HAP-1 (cell line): ENCODE measurements at regions not wholly inside any gene's neighbourhood (a gene's known extent, or its start where the extent isn't known, plus 50 kb on each side); places are given as distances from the start of the nearest gene placed in this dataset.
A peak's percentile ranks its signal among the peaks of the same experiment; 100 is the strongest.

Source experiments
- DNase-seq, 2 experiments: peaks; one replicate each; pipeline ENCODE4 v3.0.0-alpha.2; 2016 to 2020; ENCODE audit warnings: low spot score in 2 of 2
- H3K27me3 ChIP-seq: fragments of 250-450 bp; sonication (Bioruptor Pico); 2 replicates; pipeline ENCODE4 v1.5.1; 2020; ENCODE audit warnings: low read depth, mild to moderate bottlenecking, moderate library complexity
- H3K36me3 ChIP-seq: fragments of 250-450 bp; sonication (Bioruptor Pico); replicated peaks from 2 replicates; pipeline ENCODE4 v1.5.1; 2020; ENCODE audit warnings: mild to moderate bottlenecking
- H3K4me1 ChIP-seq: fragments of 250-450 bp; sonication (Bioruptor Pico); 2 replicates; pipeline ENCODE4 v1.5.1; 2020; ENCODE audit warnings: mild to moderate bottlenecking
- H3K4me3 ChIP-seq: fragments of 250-450 bp; sonication (Bioruptor Pico); 2 replicates; pipeline ENCODE4 v1.5.1; 2020; ENCODE audit warnings: mild to moderate bottlenecking, moderate library complexity
- H3K9me3 ChIP-seq: fragments of 250-450 bp; sonication (Bioruptor Pico); 2 replicates; pipeline ENCODE4 v1.5.1; 2020; ENCODE audit warnings: mild to moderate bottlenecking, moderate library complexity
- in situ Hi-C: fragments of 300-500 bp; cut with MboI; formaldehyde crosslinking; loops from 3 replicates; pipeline ENCODE4 v1.14.3; 2020; ENCODE audit warnings: low sequenced_read_pairs, inconsistent platforms, mixed read lengths

DNA sequence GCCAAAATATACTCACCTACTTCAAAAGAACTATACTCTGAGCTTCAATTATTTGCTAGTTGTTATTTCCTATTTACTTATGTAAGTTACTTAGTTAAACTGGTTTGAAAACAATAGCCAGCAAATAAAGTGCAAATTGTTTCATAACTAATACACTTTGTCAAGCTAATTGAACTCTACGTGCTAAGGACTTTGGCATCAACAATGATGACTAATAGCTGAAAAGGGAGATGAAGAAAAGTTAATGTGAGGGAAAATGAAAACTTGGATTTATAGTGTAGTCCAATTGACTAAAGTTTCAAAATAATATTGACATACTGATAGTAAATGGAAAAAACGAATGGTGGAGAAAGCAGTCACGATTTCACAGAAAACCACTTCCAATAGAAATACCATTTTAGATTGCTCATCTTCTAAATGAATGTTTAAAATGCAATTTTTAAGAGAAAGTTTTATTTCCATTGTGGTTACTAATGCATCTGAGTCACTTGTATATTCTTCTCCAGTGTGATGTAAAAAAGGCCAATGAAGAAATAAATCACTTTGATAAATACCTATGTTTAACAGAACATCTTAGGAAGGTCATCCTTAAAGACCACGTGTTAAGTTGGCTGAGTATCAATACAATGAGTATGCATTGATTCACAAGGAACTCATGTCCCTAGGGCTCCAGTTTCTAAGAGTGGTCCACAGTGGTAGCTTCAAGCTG is 455.2 kb downstream of the LTN1 start:
- H3K36me3 ChIP-seq = no peaks in the 10 kb centered on the region
- no peaks in the 10 kb centered on the region for H3K9me3 ChIP-seq
- no peaks in the 10 kb centered on the region for H3K4me1 ChIP-seq
- in situ Hi-C loops = no loop called here
- no peak overlapping the region for H3K4me3 ChIP-seq
- H3K27me3 ChIP-seq = no peaks in the 10 kb centered on the region
- DNase-seq = no peak

DNA sequence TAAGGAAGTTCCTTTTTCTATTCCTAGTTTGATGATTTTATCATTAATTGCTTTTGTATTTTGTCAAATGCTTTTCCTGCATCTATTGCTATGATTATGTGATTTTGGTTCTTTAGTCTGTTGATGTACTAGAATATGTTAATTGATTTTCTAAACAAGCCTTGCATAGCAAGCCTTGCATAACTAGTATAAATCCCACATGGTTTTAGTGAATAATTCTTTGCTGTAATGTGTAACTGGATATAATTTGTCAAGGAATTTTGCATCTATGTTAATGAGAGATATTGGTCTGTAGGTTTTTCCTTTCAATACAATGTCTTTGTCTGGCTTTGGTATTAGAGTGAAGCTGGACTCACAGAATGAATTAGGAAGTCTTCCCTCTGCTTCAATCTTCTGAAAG is 460.2 kb downstream of the LTN1 start:
- Histone ChIP-seq H3K4me1 (no peaks in the 10 kb centered on the region), H3K4me3 (no peak overlapping the region), H3K27me3 (no peaks in the 10 kb centered on the region), H3K9me3 (no peaks in the 10 kb centered on the region), H3K36me3 (no peaks in the 10 kb centered on the region)
- in situ Hi-C loops = no loop called here
- DNase-seq = no peak

DNA sequence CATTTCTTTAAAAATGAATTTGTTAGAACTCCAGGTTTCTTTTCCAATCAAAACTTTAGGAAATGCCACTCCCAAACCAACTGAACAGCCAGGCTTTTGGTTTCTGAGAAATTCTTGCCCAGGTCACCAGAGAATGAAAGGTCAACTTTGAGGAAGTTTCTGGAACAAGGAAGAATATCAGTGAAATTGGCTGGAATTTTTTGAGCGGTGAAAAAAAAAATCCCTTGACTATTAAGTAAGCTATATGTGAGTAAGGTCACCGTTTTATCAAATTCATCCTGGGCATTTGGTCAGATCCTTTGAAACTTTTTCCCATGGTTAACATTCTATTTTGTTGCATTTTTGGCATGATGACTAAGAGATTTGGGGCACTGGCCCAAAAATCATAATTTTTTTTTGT is 469.3 kb downstream of the LTN1 start:
- Histone ChIP-seq H3K9me3 (no peaks in the 10 kb centered on the region; the same call in 1 of the 2 replicates), H3K4me3 (no peak overlapping the region), H3K36me3 (no peaks in the 10 kb centered on the region), H3K27me3 (no peaks in the 10 kb centered on the region), H3K4me1 (no peaks in the 10 kb centered on the region)
- in situ Hi-C loops = no loop called here
- DNase-seq = no peak

DNA sequence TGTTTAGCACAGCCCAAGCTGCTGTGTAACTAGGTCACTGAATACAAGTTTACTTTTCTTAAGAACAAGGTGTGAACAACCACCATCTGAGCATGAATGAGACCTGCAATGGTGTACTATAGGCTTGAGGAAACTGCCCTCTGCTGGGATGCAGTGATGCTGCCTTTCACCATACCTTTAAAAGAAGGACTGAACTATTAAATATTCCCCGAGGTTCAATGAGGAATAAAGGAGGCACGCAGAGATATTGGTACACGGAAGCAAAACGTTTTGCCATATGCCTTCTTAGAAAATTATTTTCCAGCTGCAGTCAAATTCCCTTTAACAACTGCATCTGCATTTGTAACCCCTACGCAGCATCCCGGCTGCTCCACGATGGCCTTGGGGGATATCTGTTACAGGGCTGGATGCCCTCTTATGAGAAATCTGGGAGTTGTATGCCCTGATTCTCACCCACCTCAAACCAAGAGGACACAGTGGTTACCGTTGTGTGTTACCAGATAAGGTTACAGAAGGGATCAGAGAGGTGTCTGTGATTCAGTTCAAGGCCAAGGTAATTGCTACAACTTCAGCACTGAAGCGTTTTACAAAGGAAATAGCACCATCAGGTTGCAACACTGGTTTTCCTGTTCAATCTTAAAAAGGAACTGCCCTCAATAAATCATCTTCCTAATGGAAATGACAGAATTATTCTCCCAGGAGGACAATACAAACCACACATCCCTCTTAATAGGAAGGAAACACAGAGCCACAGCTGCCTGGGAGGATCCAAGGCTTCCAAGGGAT is 470.5 kb downstream of the LTN1 start:
- no peaks in the 10 kb centered on the region for H3K36me3 ChIP-seq
- no peaks in the 10 kb centered on the region; the same call in 1 of the 2 replicates for H3K9me3 ChIP-seq
- in situ Hi-C loops = no loop called here
- H3K4me3 ChIP-seq = no peak overlapping the region
- no peaks in the 10 kb centered on the region for H3K4me1 ChIP-seq
- DNase-seq = no peak
- no peaks in the 10 kb centered on the region for H3K27me3 ChIP-seq

DNA sequence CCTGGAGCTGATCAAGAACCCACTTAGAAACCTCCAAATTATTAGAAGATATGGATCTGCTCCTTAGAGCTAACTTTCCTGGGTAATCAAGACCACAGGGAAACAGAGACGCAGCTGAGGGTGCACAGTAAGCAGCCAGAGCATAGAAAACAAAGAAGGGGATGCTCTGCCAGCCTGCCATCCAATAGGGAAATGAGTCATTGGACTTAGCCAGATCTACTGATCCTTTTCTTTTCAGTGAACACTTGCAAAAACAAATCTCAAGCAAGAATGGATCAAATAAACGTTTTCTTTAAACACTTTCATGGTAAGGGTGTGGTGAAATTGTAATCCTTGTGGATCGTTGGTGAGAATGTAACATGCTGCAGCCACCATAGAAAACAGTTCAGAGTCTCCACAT is 474.0 kb downstream of the LTN1 start:
- H3K9me3 ChIP-seq = no peaks in the 10 kb centered on the region
- DNase-seq = no peak
- H3K36me3 ChIP-seq = no peaks in the 10 kb centered on the region
- in situ Hi-C loops = no loop called here
- H3K4me1 ChIP-seq = no peaks in the 10 kb centered on the region
- no peak overlapping the region for H3K4me3 ChIP-seq
- H3K27me3 ChIP-seq = no peaks in the 10 kb centered on the region

DNA sequence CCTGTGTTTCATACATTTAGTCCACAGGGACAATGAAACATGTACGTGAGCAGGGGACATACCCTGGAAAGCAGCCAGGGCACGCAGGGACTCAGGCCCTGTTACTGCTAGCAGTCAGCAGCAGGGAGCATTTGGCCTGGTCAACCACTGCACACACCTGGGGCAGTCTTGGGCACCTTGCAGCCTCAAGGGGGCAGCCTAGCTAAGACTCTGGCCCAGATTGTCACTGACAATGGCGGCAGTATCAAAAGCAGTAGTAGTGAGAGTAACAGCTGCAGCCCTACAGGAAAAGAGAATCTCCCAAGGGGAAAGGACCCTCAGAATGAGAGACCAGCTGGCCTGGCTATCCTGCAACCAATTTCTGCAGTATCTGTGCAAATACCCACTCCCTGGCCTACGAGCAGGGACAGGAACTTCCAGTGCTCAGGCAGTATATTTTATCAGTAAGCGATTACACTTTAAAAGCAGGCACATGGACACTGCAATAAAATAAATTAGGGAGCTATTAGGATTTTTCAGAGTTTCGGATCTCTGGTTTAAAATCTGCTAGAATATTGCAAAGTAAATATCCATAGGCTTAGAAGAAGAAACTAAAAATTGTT is 475.6 kb downstream of the LTN1 start:
- H3K27me3 ChIP-seq = no peaks in the 10 kb centered on the region
- in situ Hi-C loops = no loop called here
- no peaks in the 10 kb centered on the region for H3K36me3 ChIP-seq
- no peak overlapping the region for H3K4me3 ChIP-seq
- no peaks in the 10 kb centered on the region for H3K9me3 ChIP-seq
- peak; percentile 34 to 63 for DNase-seq
- H3K4me1 ChIP-seq = no peaks in the 10 kb centered on the region

DNA sequence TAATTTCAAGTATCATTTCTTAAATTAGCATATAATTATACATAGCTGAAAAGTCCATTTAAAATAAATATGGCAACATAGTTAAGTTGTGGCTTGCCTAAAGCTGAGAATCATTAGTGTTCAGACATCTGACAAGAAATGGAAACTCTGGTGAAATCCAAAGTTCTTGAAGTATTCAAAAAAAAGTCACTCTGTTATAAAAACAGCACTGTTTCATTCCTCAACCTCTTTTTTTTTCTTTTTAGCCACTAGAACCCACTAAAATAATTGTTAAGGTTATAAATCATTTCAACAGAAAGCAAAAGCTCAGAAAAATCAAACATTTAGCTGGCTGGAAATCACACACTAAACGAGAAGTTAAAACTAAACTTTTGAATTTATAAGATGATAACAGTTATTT is 476.7 kb downstream of the LTN1 start:
- in situ Hi-C loops = no loop called here
- no peaks in the 10 kb centered on the region for H3K9me3 ChIP-seq
- no peaks in the 10 kb centered on the region for H3K36me3 ChIP-seq
- DNase-seq = no peak
- H3K4me3 ChIP-seq = no peak overlapping the region
- H3K4me1 ChIP-seq = no peaks in the 10 kb centered on the region
- no peaks in the 10 kb centered on the region for H3K27me3 ChIP-seq

DNA sequence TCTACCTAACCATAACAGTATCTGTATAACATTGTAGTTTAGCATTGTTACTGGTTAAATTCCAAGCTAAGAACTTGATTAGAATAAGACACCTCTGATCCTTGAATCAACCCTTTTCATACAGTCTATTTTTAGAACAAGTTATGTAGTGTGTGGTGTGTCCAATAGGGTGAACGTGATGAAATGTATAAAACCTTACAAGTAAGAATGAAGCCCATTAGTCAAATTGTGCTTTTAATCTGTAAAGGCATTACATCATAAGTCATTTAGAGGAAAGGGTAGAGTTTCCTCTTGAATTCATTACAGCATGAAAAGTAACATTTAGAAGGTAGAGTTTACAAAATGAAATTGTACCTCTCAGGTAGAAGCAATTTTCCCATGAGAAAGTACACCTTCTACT is 479.2 kb downstream of the LTN1 start:
- Histone ChIP-seq H3K4me1 (no peaks in the 10 kb centered on the region), H3K36me3 (no peaks in the 10 kb centered on the region), H3K9me3 (no peaks in the 10 kb centered on the region), H3K4me3 (no peak overlapping the region), H3K27me3 (no peaks in the 10 kb centered on the region)
- in situ Hi-C loops = no loop called here
- DNase-seq = no peak

DNA sequence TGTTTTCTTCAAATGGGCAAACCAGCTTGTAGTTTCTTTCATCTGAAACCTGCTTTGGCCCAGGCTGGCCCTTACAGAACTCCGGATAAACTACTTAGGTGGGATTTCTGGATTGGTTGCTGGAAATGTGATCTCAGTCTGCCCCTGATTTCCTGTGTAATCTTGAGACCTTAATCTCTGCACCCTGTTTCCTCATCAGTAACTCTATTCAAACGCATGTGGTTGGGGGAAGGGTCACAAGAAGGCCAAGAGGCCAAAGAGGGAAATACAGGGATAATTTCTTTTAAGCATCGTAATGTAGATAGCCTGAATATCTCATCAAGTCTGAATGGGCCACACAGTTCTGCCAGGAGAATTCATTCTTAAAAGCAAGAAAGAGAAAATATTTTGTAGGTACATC is 483.6 kb downstream of the LTN1 start:
- in situ Hi-C loops = no loop called here
- no peak for DNase-seq
- Histone ChIP-seq H3K4me1 (no peaks in the 10 kb centered on the region), H3K4me3 (no peak overlapping the region), H3K9me3 (no peaks in the 10 kb centered on the region), H3K27me3 (no peaks in the 10 kb centered on the region), H3K36me3 (no peaks in the 10 kb centered on the region)

DNA sequence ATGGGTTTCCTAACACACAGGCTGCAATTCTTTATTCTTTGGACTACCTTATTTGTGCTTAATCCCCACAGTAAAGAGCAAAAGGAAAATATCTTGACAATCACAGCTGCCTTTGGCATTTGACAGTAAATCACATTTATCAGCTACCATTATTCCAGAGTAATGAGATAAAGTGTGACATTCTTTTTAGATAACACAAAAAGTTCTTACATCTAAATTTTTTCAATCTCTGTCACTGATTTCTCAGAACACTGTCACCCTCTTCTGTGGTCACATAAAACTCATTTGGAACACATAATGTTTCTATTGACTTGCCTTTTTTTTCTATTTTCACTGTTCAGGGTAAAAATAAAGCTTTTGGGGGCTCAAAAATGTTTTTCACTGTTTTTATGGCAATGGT is 484.6 kb downstream of the LTN1 start:
- in situ Hi-C loops = no loop called here
- Histone ChIP-seq H3K27me3 (no peaks in the 10 kb centered on the region), H3K9me3 (no peaks in the 10 kb centered on the region), H3K4me3 (no peak overlapping the region), H3K36me3 (no peaks in the 10 kb centered on the region), H3K4me1 (no peaks in the 10 kb centered on the region)
- DNase-seq = no peak

DNA sequence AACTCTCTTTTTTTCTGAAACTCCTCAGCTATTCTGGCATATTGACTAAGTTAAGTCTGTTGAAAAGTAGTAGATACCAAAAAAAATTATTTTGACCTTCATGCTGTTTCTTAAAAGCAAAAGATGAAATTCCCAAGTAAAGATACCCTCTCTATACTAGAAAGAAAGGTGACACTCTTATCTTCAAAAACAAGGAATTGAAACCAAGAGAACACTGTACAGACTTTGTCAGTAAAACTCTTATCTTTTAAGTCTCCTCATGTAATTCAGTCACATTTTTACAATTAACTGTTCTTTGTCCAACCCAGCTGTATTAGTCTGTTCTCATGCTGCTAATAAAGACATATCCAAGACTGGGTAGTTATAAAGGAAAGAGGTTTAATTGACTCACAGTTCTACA is 496.2 kb downstream of the LTN1 start:
- in situ Hi-C loops = no loop called here
- Histone ChIP-seq H3K9me3 (no peaks in the 10 kb centered on the region), H3K4me3 (no peak overlapping the region), H3K27me3 (no peaks in the 10 kb centered on the region), H3K4me1 (no peaks in the 10 kb centered on the region), H3K36me3 (no peaks in the 10 kb centered on the region)
- no peak for DNase-seq

DNA sequence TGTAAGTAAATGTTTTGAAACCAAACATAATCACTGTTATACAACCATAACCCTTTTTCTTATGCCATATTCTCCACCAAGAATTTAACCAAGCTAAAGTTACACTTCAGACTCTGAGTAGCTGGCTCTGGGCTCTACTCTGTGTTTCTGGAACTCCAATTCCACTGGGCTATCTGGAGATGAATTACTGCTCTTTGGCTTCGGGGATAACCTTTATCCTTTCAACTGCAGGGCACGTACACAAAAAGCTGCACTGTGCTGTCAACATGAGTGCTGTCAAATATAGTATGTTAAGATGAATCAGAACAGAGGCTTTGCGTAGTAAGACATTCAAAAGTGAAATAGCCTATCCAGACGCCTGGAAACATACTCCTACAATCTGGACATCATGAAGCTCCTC is 500.6 kb downstream of the LTN1 start:
- no peaks in the 10 kb centered on the region for H3K9me3 ChIP-seq
- H3K36me3 ChIP-seq = no peaks in the 10 kb centered on the region
- H3K4me3 ChIP-seq = no peak overlapping the region
- H3K4me1 ChIP-seq = no peaks in the 10 kb centered on the region
- no peaks in the 10 kb centered on the region for H3K27me3 ChIP-seq
- in situ Hi-C loops = no loop called here
- no peak for DNase-seq

DNA sequence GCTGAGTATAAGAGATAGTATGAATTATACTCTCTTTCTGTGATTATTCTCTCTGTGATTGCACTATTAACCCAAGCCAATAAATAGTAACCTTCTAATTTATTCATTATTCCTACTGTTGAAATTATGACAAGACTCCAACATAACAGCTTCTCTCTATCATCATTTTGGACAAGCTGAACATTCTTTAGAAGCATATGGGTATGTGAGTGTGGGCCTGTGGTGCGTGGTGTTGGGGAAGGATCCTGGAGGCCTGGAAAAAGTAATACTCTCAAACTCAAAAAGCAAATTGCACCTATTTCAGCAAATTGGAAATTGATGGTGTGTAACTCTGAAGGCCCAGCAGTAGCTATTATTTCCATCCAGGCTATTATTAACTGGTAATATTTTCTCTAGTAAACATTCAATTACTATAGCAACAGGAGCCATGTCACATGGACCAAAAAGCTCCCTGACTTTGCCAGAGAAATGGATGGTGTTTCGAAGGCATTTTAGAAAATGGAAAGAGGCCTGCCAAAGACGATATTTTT is 502.8 kb downstream of the LTN1 start:
- Histone ChIP-seq H3K36me3 (no peaks in the 10 kb centered on the region), H3K9me3 (no peaks in the 10 kb centered on the region), H3K4me1 (no peaks in the 10 kb centered on the region), H3K4me3 (no peak overlapping the region), H3K27me3 (no peaks in the 10 kb centered on the region)
- in situ Hi-C loops = no loop called here
- no peak for DNase-seq

DNA sequence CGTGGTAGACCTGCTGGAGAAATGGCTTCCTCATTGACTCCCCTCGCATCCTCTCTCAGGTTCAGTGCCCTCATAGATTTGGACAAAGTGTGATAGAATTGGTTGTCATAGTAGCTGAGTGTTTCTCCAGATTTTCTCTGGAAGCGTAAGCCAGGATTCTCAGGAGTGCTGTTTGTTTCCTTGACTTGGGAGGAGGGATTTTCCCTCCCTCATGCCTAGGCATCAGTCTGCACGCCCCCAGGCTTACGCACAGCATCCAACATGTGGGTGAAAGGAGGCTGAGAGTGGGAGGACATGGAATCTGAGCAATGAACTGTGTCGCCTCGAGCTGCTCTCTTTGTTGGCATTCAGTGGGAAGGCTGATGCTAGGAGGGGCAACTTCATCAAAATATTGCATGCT is 503.5 kb downstream of the LTN1 start:
- no peaks in the 10 kb centered on the region for H3K36me3 ChIP-seq
- no peak for DNase-seq
- in situ Hi-C loops = no loop called here
- no peaks in the 10 kb centered on the region for H3K4me1 ChIP-seq
- no peaks in the 10 kb centered on the region for H3K27me3 ChIP-seq
- H3K4me3 ChIP-seq = no peak overlapping the region
- no peaks in the 10 kb centered on the region for H3K9me3 ChIP-seq
